Tibial nerve (tissue), 4 donors: ENCODE measurements at regions not wholly inside any gene's neighbourhood (a gene's known extent, or its start where the extent isn't known, plus 50 kb on each side); places are given as distances from the start of the nearest gene placed in this dataset.

Experiments used
- DNase-seq, 2 donors: peaks; one replicate each; pipeline ENCODE4 v3.0.0-alpha.2; 2019; ENCODE audit warnings: low spot score in 2 of 2
- H3K27ac ChIP-seq, 4 donors: fragments of 200-600 bp; sonication (generic) in 3 of 4; one replicate each; pipeline ENCODE4 v1.5.1; 2017 to 2019; ENCODE audit warnings: mild to moderate bottlenecking in 1 of 4
- H3K27me3 ChIP-seq, 2 donors: fragments of 200-600 bp; sonication (generic) in 1 of 2; one replicate each; pipeline versions ENCODE4 v1.5.1 to v1.6.0; 2017 to 2019
- H3K36me3 ChIP-seq, 3 donors: fragments of 200-600 bp; sonication (generic); one replicate each; pipeline ENCODE4 v1.5.1; 2018 to 2019
- H3K4me1 ChIP-seq, 4 donors: fragments of 200-600 bp; sonication (generic) in 3 of 4; one replicate each; pipeline ENCODE4 v1.5.1; 2017 to 2019
- H3K4me3 ChIP-seq, 4 donors: fragments of 200-600 bp; sonication (generic) in 3 of 4; one replicate each; pipeline ENCODE4 v1.5.1; 2017 to 2019; ENCODE audit warnings: mild to moderate bottlenecking in 1 of 4, moderate library complexity in 1 of 4
- H3K9me3 ChIP-seq, 4 donors: fragments of 200-600 bp; sonication (generic) in 3 of 4; one replicate each; pipeline ENCODE4 v1.5.1; 2017 to 2019
- CTCF ChIP-seq, 5 experiments: fragments of 200-600 bp in 3 of 5; fragments of 450-650 bp in 2 of 5; sonication (generic) in 3 of 5; IDR thresholded peaks; one replicate each; pipeline ENCODE4 v1.5.1; 2016 to 2019; ENCODE audit warnings: antibody characterized with exemption in 5 of 5, mild to moderate bottlenecking in 3 of 5, moderate library complexity in 2 of 5
- EP300 ChIP-seq, 2 donors: sonication (generic); formaldehyde crosslinking; IDR thresholded peaks; one replicate each; pipeline ENCODE4 v1.6.1; 2017; ENCODE audit warnings: antibody characterized with exemption in 2 of 2, mild to moderate bottlenecking in 1 of 2
- POLR2A ChIP-seq, 2 donors: fragments of 450-650 bp; IDR thresholded peaks; one replicate each; pipeline ENCODE4 v1.6.1; 2017; ENCODE audit warnings: antibody characterized with exemption in 2 of 2, mild to moderate bottlenecking in 2 of 2, moderate library complexity in 2 of 2
- WGBS, 2 donors: methylation state at CpG; one replicate each; pipeline ENCODE4 v1.1.5; 2018; 5-methylcytosine and 5-hydroxymethylcytosine counted together

- WGBS, 2 donors = 81 to 83% methylated on average over 4 of the region's 4 CpGs
These were observed 119.9 kb downstream of the FAM43A start for GRCh38 chr3:194805546-194805945.

GRCh38 chr3:194806991-194807630, 121.4 kb downstream of the FAM43A start:
- TF ChIP-seq POLR2A (IDR thresholded peaks at IDR 0.05) = no peak
- no peak for TF ChIP-seq EP300 (IDR thresholded peaks at IDR 0.05)
- no peak for TF ChIP-seq CTCF (IDR thresholded peaks at IDR 0.05)
- DNase-seq = no peak
- no peaks in the 10 kb centered on the region for H3K9me3 ChIP-seq
- 44 to 51% methylated on average over 10 of the region's 10 CpGs for WGBS, 2 donors
- H3K27ac ChIP-seq = no peak overlapping the region
- H3K27me3 ChIP-seq = peaks cover 0 to 2% of the 10 kb centered on the region in 2 donors
- no peak overlapping the region for H3K4me3 ChIP-seq
- no peaks in the 10 kb centered on the region for H3K4me1 ChIP-seq
- no peaks in the 10 kb centered on the region for H3K36me3 ChIP-seq

More at GRCh38 chr3:194805546-194805945, 119.9 kb downstream of the FAM43A start:
- peaks cover 0 to 6% of the 10 kb centered on the region in 2 donors for H3K27me3 ChIP-seq
- H3K4me1 ChIP-seq = no peaks in the 10 kb centered on the region
- no peak overlapping the region for H3K4me3 ChIP-seq
- TF ChIP-seq EP300 (IDR thresholded peaks at IDR 0.05) = no peak
- no peak for TF ChIP-seq POLR2A (IDR thresholded peaks at IDR 0.05)
- TF ChIP-seq CTCF (IDR thresholded peaks at IDR 0.05) = no peak
- DNase-seq = no peak
- no peaks in the 10 kb centered on the region for H3K36me3 ChIP-seq
- H3K27ac ChIP-seq = no peak overlapping the region
- H3K9me3 ChIP-seq = no peaks in the 10 kb centered on the region

GRCh38 chr3:194808640-194809097, 123.0 kb downstream of the FAM43A start:
- 72 to 82% methylated on average over 3 of the region's 3 CpGs for WGBS, 2 donors
- no peak for TF ChIP-seq EP300 (IDR thresholded peaks at IDR 0.05)
- TF ChIP-seq POLR2A (IDR thresholded peaks at IDR 0.05) = no peak
- TF ChIP-seq CTCF (IDR thresholded peaks at IDR 0.05) = no peak
- no peaks in the 10 kb centered on the region for H3K27me3 ChIP-seq

GRCh38 chr3:194809382-194809781, 123.7 kb downstream of the FAM43A start:
- H3K27me3 ChIP-seq = no peaks in the 10 kb centered on the region
- no peaks in the 10 kb centered on the region for H3K9me3 ChIP-seq
- peaks cover 0 to 1% (median under 1%) of the 10 kb centered on the region in 4 donors for H3K4me1 ChIP-seq
- H3K4me3 ChIP-seq = no peak overlapping the region
- H3K27ac ChIP-seq = no peak overlapping the region
- 96 to 99% methylated on average over 6 of the region's 6 CpGs for WGBS, 2 donors
- TF ChIP-seq POLR2A (IDR thresholded peaks at IDR 0.05) (no peak), CTCF (IDR thresholded peaks at IDR 0.05) (no peak), EP300 (IDR thresholded peaks at IDR 0.05) (no peak)
- no peaks in the 10 kb centered on the region for H3K36me3 ChIP-seq
- DNase-seq = no peak

More at GRCh38 chr3:194808640-194809097, 123.0 kb downstream of the FAM43A start:
- H3K27ac ChIP-seq = no peak overlapping the region
- H3K9me3 ChIP-seq = no peaks in the 10 kb centered on the region
- H3K4me3 ChIP-seq = no peak overlapping the region
- no peaks in the 10 kb centered on the region for H3K36me3 ChIP-seq
- no peak for DNase-seq
- no peaks in the 10 kb centered on the region for H3K4me1 ChIP-seq

GRCh38 chr3:194810076-194810475, 124.4 kb downstream of the FAM43A start:
- DNase-seq = no peak
- no peaks in the 10 kb centered on the region for H3K9me3 ChIP-seq
- no peak overlapping the region for H3K4me3 ChIP-seq
- no peaks in the 10 kb centered on the region for H3K27me3 ChIP-seq
- WGBS, 2 donors = 78 to 86% methylated on average over 4 of the region's 4 CpGs
- peaks cover 0 to 8% (median 2%) of the 10 kb centered on the region in 4 donors for H3K4me1 ChIP-seq
- no peak overlapping the region for H3K27ac ChIP-seq
- H3K36me3 ChIP-seq = no peaks in the 10 kb centered on the region
- TF ChIP-seq EP300 (IDR thresholded peaks at IDR 0.05) (no peak), POLR2A (IDR thresholded peaks at IDR 0.05) (no peak), CTCF (IDR thresholded peaks at IDR 0.05) (no peak)
